GM21381 (cell line): ENCODE measurements at regions not wholly inside any gene's neighbourhood (a gene's known extent, or its start where the extent isn't known, plus 50 kb on each side); places are given as distances from the start of the nearest gene placed in this dataset.

Experiments
- ATAC-seq: cut with Tn5 transposase; IDR thresholded peaks from one replicate; pipeline ENCODE4 v1.9.1; 2021; ENCODE audit warnings: mild to moderate bottlenecking, moderate library complexity; ENCODE audit not compliant: unreplicated experiment

DNA sequence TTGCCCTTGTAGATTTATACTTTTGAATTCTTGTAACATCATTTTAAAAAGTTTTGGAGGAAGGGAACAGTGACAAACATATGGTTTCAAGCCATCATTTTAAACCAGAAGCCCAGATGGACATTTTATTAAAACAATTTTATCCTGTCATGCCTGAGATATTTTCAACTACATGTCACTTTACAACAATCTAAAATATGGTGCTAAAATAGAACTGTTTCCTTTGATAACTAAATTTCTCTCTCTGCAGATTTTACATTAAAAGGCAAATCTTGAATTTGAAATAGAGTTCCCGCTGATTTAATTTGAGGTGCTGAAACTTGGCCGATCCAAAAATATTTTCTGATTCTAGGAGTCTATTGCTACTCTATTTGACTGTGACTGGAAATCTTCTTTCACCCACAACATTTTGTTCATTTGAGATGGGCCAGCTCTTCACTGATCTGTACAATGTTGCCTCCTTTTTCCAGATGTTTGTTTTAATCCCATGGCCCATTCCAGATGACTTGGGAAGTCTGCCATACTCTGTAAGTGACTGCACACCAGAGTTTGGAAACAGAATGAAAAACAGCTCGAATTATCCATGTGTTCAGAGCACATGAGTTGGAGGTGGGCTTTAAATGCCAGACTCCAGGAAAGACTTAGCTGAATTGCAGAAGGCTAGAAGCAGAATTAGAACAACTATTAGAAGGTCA lies 402.5 kb downstream of the TMEM135 start:
- no peak for ATAC-seq

DNA sequence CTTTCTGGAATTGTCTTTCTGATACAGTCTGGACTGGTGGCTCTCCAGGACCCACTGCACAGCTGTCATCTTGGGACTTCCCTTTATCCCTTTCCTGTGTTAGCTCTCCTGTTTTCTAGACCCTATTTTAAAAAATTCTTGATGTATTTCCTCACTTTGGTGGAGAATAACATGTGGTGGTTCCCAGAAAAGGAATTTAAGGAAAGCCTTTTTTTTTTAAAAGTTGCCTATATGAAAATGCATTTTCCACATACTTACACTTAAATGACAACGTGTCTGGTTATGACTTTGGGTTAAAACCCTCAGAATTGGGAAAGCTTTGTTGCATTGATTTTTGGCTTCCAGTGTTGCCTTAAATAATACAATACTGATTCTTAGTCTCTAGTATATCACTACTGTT lies 400.7 kb downstream of the TMEM135 start:
- no peak for ATAC-seq

DNA sequence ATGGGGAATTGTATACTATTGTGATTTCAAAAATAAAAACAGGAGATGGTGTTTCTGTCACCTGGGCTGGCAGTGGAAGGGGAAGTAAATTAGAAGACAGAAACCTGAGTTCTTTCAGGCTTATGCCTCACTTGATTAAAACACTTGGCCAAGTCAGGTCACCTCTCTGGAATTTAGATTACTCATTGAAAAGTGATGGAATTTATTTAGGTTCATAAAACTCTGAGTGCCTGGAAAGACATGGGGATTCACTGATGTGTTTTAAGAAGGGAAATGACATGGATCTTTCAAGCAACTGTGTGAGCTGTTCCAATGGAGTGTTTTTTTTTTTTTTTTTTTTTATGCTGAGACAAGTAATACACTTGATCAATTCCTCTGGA lies 400.1 kb downstream of the TMEM135 start:
- ATAC-seq: no peak

DNA sequence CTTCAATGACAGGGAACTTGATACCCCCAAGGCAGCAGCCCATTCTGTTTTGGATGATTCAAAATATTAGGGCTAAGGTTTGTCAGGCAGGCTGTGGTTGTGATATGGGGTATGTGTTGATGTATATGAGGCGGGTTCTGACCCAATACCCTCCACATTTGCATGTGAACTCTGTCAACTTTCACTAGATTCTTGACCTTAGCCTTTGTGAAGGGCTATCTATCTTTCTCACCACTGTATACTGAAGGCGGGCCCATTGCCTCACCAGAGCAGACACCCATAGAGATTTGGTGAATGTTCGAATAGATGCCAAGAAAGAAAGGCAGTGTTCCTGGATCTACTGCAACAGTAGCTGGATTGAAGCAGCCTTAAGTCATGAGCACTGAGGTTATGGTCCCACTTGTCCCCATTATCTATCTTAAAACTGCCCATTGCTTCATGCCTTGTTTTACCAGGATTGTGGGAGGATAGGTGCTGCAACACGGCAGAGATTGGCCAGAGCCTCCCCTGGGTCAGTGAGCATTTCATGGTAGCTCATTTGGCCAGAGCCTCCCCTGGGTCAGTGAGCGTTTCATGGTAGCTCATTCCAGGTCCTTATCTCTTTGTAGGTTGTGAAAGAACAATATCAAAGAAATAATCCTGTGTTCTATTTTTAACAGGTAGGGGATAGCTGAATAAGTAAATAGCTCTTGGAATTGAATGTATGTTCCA lies 399.6 kb downstream of the TMEM135 start:
- no peak for ATAC-seq

DNA sequence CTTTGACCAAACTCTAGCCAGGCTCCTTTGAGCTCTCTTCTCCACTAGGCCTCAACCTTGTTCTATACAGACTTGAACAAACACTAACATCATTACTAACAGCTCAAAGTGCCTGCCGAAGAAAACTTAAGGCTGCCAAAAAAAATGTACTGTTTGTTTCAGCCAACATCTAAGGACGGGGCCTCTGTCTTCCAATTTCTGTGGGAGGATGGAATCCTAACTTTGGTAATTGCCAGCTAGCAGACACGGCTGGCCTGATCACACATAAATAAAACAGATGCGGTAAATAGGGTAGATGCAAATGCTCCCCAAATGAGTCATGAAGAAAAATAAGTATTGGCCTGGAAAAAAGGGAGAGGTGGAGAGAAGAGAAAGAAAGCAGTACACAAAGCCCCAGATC lies 394.3 kb downstream of the TMEM135 start:
- no peak for ATAC-seq

DNA sequence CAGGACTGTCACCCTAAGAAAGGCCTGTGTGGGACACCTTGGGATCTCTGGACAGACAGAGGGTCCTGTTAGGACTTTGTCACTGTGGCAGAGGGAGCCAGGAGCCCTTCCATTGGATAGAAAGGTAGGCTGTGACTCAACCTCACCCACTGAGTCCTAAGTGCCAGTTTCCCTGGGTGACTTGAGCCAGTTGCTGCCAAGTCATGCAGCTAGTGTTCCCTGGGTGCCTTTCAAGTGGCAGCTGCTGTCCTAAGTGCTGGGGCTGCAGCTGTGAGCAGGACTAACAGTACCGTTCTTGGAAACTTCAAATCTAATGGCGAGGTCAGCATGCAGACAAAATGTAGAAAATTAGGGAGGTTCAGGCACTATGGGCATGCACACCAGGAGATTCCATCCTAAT lies 393.7 kb downstream of the TMEM135 start:
- no peak for ATAC-seq

DNA sequence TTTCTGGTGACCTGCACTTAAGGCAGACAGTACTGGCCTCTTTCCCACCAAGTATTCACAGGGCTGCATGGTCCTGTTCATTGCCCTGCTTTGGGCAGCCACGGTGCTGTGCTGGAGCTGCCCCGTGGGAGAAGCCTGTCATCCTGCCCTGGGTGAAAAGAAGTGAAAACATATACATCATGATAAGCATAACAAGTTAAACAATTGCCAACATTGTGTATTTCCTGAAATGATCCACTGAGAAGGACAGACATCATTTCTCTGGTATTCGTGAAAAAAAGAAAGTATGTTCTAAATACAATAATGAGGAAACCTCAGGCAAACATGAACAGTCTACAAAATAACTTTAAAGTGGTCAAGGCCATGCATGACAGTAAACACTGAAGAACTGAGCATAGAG lies 393.1 kb downstream of the TMEM135 start:
- no peak for ATAC-seq

DNA sequence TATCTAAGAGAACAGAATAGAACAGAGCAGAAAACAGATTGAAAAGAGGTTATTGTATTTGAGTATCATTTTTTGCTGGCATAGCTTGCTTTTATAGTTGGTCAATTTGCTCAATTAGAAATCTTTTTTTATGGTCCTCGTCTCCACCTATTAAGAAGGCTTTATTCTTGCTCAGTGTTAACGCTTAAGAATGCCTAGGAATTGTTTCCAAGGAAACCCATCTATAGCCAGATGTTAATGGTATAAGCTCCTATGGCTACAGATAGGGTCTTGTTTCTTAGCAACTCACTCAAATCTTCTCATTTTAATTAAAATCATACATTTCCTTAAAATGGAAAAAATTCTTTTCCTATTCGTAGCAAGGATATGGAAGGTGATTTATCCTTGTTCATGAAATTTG lies 392.3 kb downstream of the TMEM135 start:
- no peak for ATAC-seq

DNA sequence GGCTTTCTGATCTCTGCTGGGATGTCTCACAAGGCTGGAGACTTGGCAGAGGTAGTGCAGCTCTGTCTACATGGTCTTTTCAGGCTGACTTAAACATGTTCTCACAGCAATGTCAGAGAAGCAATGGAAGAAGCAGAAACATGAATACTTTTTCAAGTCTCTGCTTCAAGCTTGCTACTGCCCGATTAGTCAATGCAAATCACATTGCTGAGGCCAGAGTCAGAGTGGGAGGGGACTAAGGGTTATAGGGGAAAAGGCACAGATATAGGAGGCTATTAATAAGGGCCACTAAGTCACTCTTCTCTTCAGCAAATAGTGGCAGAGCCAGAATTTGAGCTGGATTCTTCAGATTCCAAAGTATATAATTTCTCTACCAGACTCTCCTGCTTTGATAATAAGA lies 390.5 kb downstream of the TMEM135 start:
- ATAC-seq: no peak

DNA sequence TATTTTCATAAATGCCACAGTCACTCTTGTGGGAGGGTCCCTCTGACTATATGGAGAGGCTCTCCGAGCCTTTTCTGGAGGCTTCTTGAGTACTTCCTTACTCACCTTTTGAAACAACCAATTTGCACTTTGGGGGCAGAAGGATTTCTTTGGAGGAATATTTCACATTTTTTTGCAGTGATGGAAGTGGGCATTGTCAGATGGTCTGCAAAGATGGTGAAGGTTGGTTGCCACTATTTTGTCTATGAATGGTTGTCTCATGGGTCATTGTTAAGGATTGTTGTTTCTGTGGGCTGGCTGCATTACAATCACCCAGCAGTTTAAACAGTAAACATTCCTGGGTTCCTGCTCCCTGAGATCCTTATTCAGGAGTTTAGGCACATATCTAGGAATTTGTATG lies 388.2 kb downstream of the TMEM135 start:
- ATAC-seq: no peak

DNA sequence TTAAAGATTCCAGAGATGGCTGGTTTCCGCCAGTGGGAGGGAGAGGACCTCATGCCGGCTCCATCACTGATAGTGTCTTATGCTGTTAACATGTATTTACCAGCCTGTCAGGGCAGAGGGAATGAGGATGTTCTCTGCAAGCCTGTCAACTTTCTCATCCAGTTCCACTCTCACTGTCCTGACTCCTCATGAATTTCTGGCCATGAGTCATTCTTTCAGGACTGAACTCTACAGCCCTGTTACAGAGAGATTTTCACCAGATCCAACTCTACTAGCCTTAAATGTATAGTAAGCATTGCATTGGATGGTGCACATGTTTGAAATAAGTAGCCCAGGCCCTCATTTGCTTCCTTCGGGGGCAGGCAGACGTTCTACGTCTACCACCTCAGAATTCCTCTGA lies 387.7 kb downstream of the TMEM135 start:
- no peak for ATAC-seq

DNA sequence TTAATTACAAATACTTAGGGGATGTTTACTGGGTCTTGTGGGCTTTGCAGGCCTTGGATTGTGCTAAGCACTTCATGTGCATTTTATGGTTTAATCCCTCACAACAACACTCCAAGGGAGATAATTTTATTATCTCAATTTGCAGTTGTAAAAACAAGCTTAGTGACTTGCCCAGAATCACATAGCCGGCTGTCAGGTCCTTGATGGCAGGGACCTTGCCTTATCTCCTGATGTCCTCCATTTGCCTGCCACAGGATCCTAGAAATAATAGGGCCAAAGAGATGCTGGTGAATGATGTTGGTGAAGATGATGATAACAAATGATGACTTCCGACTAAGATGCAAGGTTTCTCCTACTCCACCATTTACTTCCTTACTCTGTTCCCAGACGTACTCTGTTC lies 385.4 kb downstream of the TMEM135 start:
- no peak for ATAC-seq

DNA sequence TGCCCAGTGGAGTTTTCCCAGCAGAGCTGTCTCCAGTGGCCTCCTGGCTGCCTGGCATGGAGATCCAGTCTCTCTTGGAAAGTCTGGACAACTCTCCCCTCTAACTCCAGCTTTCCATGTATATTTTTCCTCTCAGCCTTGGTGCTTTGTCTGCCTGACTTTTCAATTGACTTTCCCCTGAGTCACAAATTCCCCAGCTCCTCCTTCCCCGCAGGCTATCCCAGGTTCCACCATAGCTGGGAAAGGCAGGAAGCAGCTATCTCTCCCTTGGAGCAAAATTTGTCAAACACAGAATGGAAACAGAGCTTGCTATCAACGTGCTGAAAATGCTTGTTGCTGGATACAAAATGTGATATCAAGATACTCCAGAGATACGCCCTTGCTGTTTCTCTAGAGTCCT lies 384.8 kb downstream of the TMEM135 start:
- no peak for ATAC-seq

DNA sequence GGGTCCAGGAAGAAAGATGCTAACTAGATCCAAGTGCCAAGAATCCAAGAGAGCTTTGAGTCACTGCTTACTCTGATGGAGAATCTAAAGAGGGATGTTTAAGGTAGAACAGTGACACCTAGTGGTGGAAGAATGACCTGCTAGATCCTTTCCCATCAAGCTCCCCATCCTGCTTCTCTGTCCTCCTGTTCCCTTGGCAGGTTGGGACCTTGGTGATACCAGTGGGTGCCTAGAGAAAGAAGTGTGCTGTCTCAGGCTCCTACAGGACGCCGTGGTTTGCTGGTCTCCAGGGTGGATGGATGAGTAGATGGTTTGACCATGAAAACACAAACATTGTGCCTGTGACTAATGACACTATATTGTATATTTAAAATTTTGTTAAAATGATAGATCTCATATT lies 383.7 kb downstream of the TMEM135 start:
- ATAC-seq: peak; percentile 77

DNA sequence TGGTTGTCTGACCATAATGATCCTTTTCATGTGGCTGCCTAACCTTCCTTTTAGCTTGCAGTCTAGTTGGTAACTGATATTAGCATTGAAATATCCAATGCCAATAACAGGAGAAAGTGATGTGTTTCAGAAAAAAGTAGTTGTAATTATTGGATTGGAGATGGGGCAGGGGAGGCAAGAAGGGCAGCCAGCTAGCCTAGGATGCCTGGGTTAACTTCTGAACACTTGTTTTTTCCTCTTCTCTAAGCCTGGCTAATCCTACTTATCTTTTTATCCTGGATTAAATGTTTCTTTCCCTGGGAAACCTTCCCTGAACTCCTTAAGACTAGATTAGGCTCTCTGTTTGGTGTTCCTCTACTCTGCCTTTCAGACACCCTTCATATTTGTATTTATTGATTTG lies 380.2 kb downstream of the TMEM135 start:
- no peak for ATAC-seq

DNA sequence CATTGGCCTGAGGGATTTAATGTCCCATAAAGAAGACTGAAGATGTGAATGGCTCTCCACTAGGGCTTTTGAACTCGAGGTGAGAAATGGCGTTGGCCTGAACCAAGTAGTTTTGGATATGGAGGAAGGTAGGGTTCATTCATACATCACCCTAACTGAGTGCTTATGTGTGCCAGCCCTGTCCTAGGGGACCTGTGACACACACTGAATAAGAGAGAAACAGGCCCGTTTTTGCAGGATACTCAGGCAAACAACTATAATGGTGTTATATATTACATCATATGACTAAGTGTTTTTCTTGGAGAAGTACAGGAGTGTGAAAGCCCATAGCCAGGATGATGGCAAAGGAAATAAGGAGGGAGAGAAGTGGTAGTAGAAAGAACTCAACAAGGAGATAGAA lies 368.1 kb downstream of the TMEM135 start:
- no peak for ATAC-seq

DNA sequence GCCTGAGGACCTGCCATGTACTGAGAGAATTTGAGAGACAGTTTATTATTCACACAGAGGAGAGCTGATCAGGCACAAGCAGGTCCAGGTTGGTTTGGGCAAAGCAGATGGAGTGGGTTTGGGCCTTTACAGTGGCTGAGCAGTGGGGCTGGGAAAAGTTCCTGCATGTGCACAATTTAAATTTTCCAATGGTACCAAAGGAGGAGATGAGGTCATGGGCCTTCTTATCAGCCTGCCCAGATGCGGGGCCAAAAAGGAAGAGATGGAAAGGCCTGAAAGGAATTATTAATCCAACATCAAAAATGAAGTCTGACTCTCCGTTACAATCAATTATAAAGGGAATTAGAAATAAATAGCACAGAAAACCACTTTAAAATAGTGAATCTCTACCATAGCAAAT lies 367.6 kb downstream of the TMEM135 start:
- no peak for ATAC-seq

DNA sequence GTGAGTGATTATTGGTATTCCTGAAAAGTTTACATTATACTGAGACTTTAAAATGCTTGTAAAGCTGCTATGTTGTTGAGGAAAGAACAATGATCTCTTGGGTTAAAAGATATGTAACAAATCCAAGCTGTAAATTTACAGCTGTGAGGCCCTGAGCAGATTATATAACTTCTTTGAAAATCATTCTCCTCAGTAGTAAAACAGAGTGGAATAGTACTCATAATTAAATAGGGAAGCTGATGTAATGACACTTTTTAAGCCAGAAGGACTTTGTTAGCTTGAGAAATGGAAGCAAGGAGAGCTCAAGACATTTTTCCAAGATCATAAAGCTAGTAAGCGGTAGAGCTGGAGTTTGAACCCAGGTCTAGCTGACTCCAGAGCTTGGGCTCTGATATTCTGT lies 363.9 kb downstream of the TMEM135 start:
- no peak for ATAC-seq

DNA sequence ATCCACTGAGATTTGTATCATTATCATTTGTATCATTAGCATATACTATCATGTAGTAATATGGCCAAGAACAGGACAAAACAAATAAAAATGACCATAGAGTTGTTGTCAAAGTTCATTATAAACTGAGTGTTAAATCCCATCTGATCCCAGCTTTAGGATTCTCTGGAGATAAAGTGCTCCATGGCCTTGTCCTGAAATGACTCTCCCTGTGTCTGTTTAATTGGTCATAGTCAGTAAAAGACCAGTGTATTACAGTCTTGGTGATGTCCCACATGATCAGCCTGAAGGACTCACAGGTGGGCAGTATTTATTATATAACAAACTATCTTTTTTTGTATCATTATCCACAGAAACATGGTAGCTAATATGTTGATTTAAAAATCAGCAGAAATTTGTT lies 361.6 kb downstream of the TMEM135 start:
- ATAC-seq: no peak

DNA sequence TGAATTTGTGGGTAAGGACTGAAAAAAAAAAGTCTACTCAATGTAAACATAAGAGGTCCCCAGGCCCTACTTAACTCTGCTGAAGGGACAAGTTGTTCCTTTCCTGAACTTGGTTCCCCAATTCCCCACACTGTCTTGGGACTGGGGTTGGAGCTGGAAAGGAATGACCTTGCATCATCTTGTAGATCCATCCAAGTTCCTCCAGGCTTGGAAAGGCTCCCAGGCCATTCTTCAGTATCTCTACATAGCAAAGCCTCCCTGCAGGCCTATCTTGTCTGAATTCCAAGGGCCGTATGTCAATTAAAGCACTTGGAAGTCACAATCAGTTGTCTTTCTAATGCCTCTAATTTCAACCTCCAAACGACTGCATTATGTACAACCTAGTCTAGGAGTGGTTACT lies 361.2 kb downstream of the TMEM135 start:
- no peak for ATAC-seq

DNA sequence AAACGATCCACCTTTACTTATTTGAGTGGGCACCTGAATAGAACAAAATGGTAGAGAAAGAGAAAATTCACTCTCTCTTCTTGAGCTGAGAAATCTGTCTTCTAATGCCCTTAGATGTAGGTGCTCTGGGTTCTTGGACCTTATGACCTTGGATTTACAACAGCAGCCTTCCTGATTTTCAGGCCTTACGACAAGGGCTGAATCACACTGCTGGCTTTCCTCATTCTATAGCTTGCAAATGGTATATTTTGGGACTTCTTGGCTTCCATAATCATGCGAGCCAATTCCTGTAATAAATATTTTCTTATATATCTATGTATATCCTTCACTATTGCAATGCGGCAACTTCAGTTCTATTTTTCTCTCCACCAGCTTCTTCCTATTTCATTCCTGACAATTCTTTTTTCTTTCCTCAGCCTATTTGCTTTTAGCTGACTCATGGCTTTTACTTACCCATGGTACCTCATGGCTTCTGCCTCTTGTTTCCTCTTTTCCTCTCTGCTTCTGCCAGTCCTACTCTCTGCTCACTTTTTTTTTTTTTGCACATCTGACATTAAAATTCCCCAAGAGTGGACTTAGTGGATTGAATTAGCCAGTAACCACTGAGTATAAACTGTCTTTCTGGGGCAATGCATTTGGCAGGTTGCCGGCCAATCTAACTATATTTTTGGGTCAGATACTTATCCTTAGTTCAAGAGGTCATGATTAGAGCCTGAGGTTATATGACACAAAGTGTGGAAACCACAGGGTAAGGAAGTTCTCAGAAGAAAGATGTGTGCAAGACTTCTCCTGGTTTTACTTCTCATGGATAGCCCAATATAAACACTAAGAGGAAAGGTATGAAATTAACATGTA lies 359.5 kb downstream of the TMEM135 start:
- ATAC-seq: no peak

DNA sequence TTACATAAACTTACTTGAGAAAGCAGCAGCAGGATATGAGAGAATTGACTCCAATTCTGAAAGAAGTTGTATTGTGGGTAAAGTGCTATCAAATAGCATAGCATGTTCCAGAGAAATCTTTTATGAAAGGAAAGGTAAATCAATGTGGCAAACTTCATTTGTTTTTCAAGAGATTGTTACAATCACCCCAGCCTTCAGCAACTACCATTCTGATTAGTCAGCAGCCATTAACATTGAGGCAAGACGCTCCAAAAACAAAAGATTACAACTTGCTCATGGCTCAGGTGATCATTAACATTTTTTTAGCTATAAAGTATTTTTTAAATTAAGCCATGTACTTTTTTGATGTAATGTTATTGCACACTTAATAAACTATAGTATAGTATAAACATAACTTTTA lies 357.2 kb downstream of the TMEM135 start:
- ATAC-seq: no peak
